Stimulated activated CD8-positive, alpha-beta memory T cell treated with anti-CD3 and anti-CD28 coated beads, Interleukin-7, amount 100 ng/mL, for 48 hours (primary cell): ENCODE measurements at regions not wholly inside any gene's neighbourhood (a gene's known extent, or its start where the extent isn't known, plus 50 kb on each side); places are given as distances from the start of the nearest gene placed in this dataset.
A peak's percentile ranks its signal among the peaks of the same experiment; 100 is the strongest.

Experiments
- DNase-seq, 2 donors: peaks; one replicate each; pipeline ENCODE4 v3.0.0-alpha.2; 2020; ENCODE audit warnings: low read depth in 1 of 2; ENCODE audit errors: extremely low read depth in 1 of 2

DNA sequence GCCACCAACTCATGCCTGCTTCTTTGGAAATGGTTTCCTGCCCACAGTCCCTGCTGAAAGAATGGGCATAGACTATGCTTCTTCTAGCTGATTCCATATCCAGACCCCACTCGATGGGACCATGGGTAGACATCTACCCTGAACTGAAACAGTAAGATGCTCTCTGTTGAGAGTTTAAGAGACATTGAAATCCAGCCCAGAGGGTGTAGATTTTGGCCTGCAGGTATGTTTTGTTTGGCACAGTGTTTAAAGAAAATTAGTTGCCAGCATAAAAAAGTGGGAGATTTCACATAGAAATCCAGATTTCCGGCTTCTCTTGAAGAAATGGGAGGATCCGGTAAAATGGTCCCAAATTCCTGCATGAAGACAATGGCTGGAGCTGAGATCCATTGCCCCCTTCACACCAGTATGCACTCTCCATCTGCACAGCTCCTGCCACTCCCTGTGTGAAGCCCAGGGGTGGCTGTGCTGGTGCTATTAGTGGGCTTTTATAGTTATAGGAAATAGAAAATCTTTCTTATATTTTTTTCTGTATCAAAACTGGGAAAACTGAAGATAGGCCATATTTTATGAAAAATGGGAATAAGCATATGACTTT is 218.1 kb downstream of the PTEN start:
- DNase-seq, result no peak

DNA sequence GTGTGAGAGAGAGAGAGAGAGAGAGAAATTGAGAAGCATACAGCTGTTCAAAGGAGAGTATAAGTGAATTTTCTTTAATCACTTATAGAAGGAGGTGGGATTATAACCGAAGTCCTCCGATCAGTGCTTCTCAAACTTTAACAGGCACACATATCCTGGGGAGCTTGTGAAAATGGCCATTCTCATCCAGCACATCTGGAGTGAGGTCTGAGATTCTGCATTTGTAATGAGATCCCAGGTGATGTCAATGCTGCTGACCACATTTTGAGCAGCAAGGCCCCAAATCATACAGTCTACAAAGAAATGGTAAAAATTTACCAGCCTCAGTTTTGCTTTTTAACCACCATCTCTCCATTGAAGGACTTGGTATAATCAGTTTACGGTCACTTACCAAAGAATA is 219.0 kb downstream of the PTEN start:
- no peak for DNase-seq

DNA sequence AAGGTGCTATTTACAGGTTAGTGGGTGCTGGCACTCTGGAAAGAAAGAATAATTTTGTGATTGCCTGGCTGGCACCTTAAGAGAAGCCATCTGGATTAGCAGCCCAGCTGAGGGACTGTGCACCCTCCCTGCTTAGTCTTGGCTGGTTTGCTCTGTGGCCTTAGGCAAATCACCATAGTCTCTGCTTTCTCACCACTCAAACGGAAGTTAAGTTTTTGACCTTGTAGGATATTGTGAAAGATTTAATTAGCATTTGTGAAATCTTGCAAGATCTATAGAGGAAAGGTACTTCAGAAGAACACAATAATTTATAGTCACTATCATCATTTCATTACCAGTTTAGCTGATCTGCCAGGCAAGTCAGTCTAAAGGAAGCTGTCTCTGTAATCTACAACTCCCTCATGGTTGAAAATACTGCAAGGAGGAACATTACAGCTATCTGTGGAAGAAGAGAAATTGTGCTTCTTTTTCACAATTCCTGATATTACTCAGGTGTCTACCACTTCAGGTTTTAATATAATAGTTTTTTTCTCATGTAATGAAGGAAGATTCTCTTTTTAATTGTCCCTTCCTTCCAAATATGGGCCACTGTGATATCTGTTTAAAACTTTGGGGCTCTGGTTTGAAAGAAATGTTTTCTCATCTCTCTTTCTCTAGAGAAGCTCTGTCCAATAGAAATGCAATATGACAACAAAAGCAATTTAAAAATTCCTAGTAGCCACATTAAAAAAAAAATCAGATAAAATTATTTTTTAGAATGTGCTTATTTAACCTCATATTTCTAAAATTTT is 219.6 kb downstream of the PTEN start:
- no peak for DNase-seq

DNA sequence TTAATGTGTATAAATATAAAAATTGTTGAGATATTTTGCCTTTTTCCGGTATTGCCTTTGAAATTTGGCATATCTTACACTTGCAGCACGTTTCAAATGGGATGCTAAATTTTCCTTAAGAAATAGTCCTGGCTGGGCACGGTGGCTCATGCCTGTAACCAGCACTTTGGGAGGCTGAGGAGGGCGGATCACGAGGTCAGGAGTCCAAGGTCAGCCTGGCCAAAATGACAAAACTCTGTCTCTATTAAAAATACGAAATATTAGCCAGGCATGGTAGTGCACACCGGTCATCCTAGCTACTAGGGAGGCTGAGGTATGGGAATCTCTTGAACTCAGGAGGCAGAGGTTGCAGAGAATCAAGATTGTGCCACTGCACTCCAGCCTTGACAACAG is 220.2 kb downstream of the PTEN start:
- DNase-seq, result no peak

DNA sequence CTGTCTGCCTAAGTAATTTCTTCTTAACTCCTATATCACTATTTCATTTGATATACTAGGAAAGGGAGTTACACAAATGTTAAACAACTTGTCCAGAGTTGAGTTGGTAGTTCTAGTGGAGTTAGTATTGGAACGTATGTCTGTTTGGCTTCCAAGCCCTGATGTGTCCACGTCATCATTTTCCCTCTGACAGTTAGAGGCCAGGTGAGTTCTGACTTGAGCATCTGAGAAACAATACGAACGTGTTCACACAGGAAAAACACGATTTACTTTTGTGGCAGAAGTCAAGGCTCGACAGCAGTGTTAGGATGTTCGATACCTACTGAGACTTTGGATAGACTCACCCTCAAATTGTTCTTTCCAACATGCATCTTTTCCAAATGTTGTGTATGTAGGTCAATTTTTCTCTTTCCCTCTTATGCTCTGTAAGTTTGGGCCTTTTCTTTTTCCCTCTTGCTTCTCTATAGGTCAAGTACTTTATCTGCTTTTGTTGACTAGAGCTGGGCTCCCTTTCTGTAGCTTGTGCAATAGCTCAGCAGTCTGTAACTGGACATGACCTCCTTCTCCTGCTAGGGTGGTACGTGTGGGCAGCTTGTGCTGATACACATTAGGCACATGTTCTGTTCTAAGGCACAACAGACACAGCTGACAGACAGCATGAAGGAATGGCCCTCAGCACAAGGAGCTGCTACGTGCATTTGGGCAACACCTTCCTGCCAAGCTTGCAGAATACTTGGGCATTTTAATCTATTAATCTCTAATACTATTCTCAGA is 222.9 kb downstream of the PTEN start:
- no peak for DNase-seq

DNA sequence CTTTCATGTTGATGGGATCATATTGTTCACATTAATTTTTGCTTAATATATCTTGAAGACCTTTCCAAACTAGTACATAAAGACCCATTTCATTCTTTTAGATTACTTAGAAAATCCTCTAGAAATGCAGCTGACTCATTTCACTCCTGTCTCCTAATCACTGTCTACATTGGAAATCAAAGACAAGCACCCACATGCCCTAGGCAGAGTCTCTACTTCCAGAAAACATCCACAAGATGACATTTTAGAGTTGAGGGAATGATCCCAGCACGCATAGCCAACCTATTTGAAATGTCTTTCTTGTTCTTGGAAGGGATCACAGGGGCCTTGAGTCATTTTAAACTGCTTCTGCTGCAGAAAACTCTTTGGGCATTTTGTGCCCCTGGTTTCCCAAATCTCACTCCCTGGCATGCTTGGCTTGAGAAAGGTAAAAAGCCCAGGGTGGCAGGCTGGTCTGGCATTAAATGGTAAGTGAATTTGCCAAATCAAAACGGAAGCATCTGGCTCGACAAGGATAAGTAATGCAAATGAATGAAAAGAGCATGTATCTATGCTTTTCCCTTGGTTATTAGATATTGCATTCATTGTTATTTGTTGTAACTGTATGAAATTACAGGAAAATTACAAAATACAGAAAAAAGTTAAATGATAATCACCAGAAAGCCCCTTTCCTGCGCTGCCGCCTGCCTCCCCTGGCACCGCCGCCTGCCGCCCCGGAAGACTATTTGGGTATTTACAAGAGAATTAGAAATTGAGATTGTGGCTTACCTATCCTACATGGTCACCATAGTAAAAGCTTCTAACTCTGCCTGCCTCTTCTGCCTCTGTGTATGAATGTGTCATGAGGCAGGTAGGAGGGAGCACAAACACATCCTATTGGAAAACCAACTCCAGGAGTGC is 225.3 kb downstream of the PTEN start:
- DNase-seq, result no peak

DNA sequence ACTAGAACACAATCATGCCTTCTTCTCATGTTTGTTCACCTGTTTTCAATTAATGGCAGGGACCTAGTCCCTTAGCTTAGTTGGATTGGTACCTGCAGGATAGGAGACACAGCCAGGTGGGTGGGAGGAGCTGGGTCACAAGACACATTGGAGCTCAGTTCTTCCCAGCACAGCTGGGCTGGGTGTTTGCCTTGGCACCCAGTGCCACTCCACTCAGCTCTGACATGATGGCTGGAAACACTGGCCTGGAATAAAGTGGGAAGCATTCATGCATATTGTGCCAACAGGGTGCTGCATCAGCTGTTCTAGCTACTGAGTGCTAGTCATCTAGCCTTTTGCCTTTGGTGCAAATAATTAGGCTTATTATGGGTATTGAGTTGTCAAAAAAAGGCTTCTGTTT is 226.1 kb downstream of the PTEN start:
- DNase-seq, result no peak

DNA sequence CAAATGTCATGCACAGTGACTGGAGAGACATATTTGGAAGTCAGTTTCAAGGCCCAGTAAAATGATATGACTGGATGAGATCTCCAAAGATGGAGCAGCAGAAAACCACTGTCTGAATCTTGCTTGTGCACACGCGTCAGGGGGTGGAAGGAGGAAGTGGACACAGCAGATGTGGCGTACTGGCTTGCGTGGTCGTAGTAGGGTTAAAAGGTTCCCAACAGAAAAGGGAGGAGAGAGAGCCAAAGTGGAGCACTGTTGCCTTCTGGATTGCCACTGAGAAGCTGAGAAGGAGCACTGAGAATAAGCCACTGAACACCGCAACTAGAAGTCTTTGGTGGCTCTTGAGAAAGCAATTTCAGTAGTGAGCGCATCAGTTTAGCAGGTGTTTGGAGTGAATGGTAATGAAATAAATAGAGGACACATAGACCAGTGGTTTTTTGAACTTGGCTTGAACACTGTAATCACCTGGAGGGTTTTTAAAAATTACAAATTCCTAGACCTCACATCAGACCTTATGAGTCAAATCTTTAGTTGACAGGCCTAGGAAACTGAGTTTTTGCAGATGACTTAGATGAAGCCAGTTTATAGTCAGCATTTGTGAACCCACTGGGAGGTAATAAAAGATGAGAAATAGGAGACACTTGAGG is 227.3 kb downstream of the PTEN start:
- DNase-seq, result no peak

DNA sequence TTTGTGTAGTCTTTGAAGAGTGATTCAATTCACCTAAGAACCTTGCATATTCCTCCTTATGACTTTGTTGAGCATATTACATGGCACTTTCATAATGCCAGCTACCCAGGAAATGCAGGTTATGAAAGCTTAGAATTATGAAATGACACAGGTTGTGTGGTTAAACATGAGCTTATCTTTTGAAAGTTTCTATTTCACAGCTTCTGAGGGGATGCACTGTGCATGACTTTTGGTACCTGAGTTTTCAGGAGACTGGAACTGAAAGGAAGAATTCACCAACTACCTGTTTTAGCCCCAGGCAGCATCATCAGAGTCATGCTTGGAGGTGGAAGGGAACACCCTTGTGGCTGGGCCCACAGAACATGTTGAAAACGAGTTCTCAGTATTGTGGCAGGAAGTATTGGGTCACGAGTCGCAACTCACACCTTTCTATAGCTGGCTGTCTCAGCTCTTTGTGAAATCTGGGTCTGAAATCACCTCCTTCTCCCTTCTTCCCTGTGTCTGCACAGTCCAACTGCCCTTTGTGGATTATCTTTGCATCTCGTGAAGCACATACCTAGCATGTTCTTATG is 228.2 kb downstream of the PTEN start:
- peak; percentile 55 to 83 for DNase-seq

DNA sequence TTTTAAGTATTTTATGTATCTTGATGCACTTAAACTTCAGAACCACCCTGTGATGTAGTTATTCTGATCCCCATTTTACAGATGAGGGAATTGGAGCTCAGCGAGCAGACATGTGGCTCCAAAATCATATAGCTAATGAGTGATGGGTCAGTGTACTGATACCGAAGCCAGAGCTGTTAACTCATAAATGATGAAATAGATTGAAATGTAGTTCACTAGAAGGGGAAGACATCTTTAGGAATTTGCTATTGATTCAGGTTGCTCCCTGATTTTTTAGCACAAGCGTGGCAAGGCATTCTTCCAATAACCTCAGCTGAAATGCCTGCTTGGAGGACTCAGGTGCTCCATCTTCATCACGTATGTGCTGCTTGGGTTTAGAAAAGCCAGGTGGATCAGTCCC is 228.8 kb downstream of the PTEN start:
- no peak for DNase-seq

DNA sequence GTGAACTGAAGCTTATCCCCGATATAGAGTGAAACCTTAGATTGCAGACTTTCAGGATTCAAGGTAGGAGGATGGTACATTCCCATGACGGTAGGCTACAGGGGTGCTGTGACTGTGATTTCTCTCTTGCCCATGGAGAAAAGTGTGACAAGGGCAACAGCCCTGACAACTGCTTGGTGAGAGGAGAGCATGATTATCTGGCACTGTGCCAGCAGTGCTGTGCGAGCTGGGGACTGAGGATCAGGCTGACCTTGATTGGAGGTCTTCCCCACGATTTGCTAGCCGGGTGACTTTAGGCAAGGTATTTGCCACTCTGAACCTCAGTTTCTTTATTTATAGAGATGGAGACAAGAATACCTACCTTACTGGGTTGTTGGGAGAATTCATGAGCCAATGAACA is 229.5 kb downstream of the PTEN start:
- DNase-seq, result no peak

DNA sequence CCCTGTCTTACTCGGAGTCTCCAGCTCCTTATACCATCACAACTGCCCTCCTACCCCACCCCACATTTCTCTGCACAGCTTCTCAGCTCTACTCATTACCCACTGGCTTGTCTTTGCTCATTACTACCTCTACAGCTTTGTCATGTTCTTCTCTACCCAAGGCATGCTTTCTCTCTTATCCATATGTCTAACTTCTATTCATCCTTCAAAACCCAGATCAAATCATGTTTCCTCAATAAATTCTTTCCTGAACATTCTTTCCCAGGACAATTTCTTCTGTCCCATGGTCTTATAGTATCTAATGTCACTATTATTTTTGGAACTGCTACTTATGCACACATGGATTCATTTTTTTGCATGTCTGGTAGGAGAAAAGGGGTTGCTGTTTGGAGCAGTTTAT is 231.4 kb downstream of the PTEN start:
- no peak for DNase-seq

DNA sequence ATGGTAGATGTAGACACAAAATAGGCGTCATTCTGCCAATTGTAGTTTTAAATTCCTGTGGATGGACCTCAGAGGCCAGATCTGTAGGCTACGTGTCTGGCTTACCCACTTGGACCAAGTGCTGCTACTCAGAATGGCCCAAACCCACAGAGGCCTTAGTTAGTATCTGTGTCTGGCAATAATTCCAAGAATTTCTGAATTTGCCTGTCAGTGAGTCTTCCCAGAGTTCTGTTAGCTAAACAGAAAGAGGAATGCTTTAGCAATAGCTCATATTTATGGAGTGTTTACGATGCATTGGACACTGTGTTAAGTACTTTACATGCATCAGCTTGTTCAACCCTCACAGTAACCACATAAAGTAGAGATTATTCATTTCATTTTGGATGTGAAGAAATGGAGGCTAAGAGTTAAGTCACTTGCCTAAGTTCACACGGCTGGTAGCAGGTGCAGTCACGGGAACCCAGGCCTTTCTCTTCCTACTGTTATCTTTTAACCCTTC is 231.8 kb downstream of the PTEN start:
- DNase-seq, result no peak

DNA sequence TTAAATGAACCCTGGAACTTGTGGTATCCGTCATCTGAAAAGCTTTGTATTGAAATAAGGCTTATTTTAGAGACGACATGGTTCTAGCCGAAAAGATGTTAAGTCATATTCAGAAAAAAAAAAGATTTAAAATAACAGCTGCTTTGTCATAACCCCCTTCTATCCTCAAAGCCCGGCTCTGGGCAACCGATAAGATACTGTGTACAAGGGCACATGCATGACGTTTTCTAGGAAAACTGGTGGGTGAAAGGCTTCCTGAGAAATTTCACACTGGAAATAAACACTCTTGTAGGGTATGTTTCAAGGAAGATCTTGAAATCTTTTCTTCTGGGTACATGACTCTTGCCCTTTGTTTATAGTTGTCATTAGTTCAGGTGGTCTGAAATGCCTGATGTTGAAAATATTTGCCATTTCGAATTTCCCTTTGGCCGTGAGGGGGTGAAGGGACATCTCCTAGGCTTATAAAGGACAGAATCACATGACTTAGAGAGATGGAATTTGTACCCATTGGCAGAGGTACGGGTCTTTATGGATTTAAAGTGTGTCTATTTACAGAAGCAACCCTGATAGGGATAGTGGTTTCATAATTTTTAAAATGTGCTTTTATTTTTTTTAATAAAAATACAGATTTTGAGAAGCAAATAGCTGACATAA is 232.5 kb downstream of the PTEN start:
- DNase-seq, result no peak

DNA sequence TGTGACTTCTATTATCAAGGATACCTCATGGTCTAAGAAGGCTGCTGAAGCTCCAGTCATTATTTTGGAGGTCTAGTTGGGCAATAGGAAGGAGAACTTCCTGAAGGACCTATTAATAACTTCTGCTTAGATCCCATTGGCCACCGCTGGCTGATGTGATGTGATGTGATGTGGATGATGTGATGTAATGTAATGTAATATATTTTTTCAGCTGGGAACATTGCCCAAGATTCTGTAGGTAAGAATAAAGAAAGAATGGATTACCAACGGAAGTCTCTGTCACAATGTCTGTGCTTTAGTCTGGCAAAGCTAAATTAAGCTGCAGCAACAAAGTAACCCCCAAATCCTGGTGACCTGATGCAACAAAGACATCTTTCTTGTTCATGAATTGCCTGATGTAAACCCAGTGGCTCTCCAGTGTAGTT is 233.7 kb downstream of the PTEN start:
- no peak for DNase-seq

DNA sequence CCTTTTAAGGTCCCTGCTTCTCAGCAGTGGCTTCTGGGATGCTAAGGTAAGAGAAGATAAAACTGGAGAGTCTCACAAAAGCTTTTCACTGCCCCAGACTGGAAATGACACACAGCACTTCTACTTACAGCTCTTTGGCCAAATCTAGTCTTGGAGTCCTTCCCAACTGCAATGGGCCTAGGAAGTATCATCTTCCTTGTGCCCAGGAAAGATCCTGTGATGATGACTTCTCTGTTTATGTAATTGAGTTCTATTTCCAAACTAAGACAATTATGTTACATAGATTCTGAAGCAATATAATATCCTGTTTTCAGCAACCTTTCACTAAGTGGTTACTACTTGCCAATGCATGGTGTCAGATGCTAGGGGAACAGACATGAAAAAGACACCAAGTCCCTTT is 234.1 kb downstream of the PTEN start:
- no peak for DNase-seq

DNA sequence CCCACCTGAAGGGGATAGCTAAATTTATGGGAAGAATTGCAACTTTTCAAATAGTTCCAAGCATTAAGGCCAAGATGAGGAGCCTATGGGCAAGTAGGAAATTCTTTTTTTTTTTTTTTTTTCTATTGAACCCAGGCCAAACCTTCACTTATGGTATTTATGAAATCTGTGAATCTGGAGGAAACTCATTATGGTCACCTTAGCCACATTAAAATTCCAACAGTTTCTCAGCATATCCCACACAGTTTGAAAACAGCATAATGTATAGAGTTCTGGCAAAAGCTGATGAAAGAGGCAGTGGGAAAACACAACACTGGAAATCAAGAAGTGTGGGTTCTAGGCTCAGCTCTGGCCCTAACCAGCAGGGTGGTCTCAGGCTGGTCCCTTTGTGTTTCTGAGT is 236.9 kb downstream of the PTEN start:
- DNase-seq, result no peak

DNA sequence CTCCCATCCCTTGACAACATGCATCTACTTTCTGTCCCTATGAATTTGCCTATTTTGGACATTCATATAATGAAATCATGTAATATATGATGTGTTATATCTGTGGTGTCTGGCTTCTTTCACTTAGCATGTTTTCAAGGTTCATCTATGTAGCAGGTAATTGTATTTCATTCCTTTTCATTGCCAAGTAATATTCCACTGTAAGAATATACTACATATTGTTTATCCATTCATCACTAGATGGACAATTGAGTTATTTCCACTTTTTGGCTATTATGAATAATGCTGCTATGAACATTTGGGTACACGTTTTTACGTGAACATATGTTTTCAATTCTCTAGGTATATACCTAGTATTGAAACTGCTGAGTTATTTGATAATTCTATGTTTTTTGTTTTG is 238.2 kb downstream of the PTEN start:
- DNase-seq, result no peak

DNA sequence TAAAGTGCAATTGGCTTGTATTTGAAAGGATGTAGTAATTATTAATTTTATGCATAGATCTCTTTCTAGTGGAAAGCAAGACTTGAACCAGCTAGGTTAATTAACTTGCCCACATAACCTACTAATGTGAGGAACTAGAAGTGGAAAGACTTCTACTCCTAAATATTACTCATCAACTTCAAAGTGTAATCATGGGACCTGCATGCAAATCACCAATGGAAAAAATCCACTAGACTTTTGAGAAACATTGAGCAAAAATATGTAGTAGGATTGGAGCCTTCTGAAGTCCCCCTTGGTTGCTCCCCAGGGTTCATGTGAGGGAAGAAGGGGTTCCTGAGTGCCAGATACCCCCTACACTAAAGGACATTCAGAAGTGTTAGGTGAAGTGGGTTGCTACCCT is 240.2 kb downstream of the PTEN start:
- DNase-seq, result no peak

DNA sequence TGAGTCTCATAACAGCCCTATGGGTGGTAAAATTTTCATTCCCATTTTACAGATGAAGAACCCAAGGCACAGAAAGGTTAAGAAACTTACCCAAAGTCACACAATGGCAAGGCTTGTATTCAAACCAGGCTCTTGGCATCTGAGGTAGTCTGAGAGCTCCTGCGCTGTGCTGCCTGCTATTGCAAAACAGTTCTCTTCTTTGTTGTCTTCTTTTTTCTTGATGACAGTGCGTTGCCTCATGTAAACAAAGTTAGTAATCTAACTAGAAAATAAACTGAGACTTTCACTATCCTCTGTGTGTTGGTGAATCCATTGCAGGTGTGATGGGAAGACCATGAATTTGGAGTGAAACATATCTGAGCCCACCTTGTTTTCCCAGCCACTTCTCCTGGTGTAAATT is 240.8 kb downstream of the PTEN start:
- no peak for DNase-seq
